ENCODE measurements at regions not wholly inside any gene's neighbourhood (a gene's known extent, or its start where the extent isn't known, plus 50 kb on each side); places are given as distances from the start of the nearest gene placed in this dataset.

- TF ChIP-seq CTCF (IDR thresholded peaks at IDR 0.05 in 2 of 3, conservative IDR thresholded peaks at IDR 0.05 in 1 of 3; ENCODE audit: borderline replicate concordance in 1 of 3, insufficient read depth in 1 of 3, low read depth in 2 of 3, low read length in 2 of 3) (no peak), YY1 (IDR thresholded peaks at IDR 0.05; ENCODE audit: extremely low read depth, insufficient replicate concordance, low read depth, low read length) (no peak), POLR2AphosphoS5 (IDR thresholded peaks at IDR 0.05; ENCODE audit: low read depth, low read length) (no peak), EZH2 (IDR thresholded peaks at IDR 0.05) (no peak), SIN3A (IDR thresholded peaks at IDR 0.05; ENCODE audit: low read depth) (no peak), ZBTB33 (IDR thresholded peaks at IDR 0.05; ENCODE audit: extremely low read depth, insufficient replicate concordance, low read length) (no peak), JUND (IDR thresholded peaks at IDR 0.05) (no peak), ELF1 (IDR thresholded peaks at IDR 0.05; ENCODE audit: borderline replicate concordance, low read depth) (no peak), POLR2A (IDR thresholded peaks at IDR 0.05; ENCODE audit: borderline replicate concordance, extremely low read depth, insufficient read depth, insufficient read length) (no peak), ZNF274 (IDR thresholded peaks at IDR 0.05; ENCODE audit: low read depth, low read length) (no peak), EZH2phosphoT487 (IDR thresholded peaks at IDR 0.05; ENCODE audit: borderline replicate concordance) (no peak)
- TF ChIP-seq, protein P1, sequence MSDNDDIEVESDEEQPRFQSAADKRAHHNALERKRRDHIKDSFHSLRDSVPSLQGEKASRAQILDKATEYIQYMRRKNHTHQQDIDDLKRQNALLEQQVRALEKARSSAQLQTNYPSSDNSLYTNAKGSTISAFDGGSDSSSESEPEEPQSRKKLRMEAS (IDR thresholded peaks at IDR 0.05): no peak
These were observed 289.4 kb upstream of the MEX3C start for GRCh38 chr18:51486735-51487366.

All from HCT116 (cell line).